Panc1 (cell line): ENCODE measurements at regions not wholly inside any gene's neighbourhood (a gene's known extent, or its start where the extent isn't known, plus 50 kb on each side); places are given as distances from the start of the nearest gene placed in this dataset.

ENCODE experiments used
- POLR2AphosphoS5 ChIP-seq: IDR thresholded peaks from 2 replicates; pipeline ENCODE4 v1.6.1; 2012; ENCODE audit warnings: mild to moderate bottlenecking, low read depth, low read length, moderate library complexity
- TF ChIP-seq, protein P1 (sequence below): fragments of 450-650 bp; IDR thresholded peaks from 2 replicates; pipeline ENCODE4 v1.5.1; 2017; ENCODE audit warnings: mild to moderate bottlenecking
- TF ChIP-seq, protein P2 (sequence below), 2 experiments: IDR thresholded peaks; 2 replicates each; pipeline ENCODE4 v1.6.1; 2011 to 2012; ENCODE audit warnings: low read depth in 2 of 2, control low read depth in 1 of 2, low read length in 1 of 2, mild to moderate bottlenecking in 1 of 2, moderate library complexity in 1 of 2; ENCODE audit not compliant: insufficient read depth in 1 of 2

DNA sequence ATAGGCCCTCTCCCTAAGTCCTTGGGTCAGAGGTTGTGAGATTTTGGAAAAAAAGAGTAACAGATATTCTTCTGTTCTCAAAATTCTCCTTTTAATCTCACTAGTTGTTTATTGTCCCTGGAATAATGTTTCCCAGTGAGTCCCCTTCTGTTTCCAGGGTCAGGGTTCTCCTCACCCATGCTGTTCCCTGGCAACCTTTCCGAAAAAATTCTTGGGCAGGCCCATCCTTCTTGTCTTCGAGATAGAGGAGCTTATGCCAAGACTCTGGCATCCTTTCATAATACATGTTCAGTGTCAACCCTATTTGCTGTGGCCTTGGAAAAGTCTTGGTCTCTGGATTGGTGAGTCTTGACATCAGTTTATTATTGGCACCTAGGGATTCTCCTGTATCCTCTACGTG is 212.4 kb upstream of the FAR2 start:
- TF ChIP-seq, protein P1, sequence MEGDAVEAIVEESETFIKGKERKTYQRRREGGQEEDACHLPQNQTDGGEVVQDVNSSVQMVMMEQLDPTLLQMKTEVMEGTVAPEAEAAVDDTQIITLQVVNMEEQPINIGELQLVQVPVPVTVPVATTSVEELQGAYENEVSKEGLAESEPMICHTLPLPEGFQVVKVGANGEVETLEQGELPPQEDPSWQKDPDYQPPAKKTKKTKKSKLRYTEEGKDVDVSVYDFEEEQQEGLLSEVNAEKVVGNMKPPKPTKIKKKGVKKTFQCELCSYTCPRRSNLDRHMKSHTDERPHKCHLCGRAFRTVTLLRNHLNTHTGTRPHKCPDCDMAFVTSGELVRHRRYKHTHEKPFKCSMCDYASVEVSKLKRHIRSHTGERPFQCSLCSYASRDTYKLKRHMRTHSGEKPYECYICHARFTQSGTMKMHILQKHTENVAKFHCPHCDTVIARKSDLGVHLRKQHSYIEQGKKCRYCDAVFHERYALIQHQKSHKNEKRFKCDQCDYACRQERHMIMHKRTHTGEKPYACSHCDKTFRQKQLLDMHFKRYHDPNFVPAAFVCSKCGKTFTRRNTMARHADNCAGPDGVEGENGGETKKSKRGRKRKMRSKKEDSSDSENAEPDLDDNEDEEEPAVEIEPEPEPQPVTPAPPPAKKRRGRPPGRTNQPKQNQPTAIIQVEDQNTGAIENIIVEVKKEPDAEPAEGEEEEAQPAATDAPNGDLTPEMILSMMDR = no peak
- TF ChIP-seq POLR2AphosphoS5 = no peak
- TF ChIP-seq, protein P2, sequence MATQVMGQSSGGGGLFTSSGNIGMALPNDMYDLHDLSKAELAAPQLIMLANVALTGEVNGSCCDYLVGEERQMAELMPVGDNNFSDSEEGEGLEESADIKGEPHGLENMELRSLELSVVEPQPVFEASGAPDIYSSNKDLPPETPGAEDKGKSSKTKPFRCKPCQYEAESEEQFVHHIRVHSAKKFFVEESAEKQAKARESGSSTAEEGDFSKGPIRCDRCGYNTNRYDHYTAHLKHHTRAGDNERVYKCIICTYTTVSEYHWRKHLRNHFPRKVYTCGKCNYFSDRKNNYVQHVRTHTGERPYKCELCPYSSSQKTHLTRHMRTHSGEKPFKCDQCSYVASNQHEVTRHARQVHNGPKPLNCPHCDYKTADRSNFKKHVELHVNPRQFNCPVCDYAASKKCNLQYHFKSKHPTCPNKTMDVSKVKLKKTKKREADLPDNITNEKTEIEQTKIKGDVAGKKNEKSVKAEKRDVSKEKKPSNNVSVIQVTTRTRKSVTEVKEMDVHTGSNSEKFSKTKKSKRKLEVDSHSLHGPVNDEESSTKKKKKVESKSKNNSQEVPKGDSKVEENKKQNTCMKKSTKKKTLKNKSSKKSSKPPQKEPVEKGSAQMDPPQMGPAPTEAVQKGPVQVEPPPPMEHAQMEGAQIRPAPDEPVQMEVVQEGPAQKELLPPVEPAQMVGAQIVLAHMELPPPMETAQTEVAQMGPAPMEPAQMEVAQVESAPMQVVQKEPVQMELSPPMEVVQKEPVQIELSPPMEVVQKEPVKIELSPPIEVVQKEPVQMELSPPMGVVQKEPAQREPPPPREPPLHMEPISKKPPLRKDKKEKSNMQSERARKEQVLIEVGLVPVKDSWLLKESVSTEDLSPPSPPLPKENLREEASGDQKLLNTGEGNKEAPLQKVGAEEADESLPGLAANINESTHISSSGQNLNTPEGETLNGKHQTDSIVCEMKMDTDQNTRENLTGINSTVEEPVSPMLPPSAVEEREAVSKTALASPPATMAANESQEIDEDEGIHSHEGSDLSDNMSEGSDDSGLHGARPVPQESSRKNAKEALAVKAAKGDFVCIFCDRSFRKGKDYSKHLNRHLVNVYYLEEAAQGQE (IDR thresholded peaks at IDR 0.05; ENCODE audit: insufficient read depth in 1 of 2, low read depth in 2 of 2, low read length in 1 of 2) = no peak
